ENCODE measurements at regions not wholly inside any gene's neighbourhood (a gene's known extent, or its start where the extent isn't known, plus 50 kb on each side); places are given as distances from the start of the nearest gene placed in this dataset.

DNA sequence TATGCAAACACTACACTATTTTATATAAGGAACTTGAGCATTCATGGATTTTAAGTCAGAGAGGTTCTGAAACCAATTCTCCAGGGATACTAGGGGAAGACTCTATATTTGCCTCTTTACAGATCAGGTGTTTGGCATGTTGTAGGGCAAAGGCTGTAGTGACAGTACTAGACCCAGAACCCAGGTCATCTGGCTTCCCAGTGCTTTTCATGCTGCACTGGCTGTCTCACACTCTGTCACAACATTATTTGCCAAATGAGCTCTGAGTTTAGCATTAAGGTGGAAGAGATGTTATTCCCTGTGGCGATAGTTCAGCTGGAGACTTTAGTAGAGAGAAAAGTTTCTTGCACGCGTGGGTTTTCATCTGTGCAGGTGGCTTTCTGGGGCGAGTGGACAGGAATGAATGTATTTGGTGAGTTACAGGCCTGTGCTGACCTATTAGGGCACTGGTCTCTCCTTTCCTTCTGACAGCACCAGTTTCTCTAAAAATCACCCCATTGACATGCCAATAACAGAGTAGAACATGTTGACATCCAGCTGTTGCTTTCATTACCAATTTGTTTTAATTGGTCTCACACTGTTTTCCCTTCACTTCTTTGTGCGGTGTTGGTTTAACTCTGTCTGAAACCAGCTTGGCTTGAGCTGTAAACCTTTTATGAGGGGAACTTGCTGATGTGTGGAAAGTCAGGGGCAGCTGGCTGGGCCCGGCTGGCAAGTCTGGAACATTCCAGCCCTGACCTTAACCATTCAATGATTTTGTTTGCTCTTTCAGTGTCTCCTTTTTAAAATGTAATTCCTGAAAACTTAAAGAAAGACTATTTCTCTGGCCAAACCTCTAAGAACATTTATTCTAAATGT, 643.0 kb upstream of the FAM98A start:
- TF ChIP-seq, protein P1, sequence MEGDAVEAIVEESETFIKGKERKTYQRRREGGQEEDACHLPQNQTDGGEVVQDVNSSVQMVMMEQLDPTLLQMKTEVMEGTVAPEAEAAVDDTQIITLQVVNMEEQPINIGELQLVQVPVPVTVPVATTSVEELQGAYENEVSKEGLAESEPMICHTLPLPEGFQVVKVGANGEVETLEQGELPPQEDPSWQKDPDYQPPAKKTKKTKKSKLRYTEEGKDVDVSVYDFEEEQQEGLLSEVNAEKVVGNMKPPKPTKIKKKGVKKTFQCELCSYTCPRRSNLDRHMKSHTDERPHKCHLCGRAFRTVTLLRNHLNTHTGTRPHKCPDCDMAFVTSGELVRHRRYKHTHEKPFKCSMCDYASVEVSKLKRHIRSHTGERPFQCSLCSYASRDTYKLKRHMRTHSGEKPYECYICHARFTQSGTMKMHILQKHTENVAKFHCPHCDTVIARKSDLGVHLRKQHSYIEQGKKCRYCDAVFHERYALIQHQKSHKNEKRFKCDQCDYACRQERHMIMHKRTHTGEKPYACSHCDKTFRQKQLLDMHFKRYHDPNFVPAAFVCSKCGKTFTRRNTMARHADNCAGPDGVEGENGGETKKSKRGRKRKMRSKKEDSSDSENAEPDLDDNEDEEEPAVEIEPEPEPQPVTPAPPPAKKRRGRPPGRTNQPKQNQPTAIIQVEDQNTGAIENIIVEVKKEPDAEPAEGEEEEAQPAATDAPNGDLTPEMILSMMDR (tag by site-specific recombination; IDR thresholded peaks at IDR 0.05), result no peak
- TF ChIP-seq, protein P2, sequence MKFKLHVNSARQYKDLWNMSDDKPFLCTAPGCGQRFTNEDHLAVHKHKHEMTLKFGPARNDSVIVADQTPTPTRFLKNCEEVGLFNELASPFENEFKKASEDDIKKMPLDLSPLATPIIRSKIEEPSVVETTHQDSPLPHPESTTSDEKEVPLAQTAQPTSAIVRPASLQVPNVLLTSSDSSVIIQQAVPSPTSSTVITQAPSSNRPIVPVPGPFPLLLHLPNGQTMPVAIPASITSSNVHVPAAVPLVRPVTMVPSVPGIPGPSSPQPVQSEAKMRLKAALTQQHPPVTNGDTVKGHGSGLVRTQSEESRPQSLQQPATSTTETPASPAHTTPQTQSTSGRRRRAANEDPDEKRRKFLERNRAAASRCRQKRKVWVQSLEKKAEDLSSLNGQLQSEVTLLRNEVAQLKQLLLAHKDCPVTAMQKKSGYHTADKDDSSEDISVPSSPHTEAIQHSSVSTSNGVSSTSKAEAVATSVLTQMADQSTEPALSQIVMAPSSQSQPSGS (tag by site-specific recombination; IDR thresholded peaks at IDR 0.05; ENCODE audit: low read depth), result no peak
- TF ChIP-seq ZNF138 (tag by site-specific recombination; IDR thresholded peaks at IDR 0.05; ENCODE audit: borderline replicate concordance) (no peak), ZNF677 (tag by site-specific recombination; IDR thresholded peaks at IDR 0.05) (no peak)
- TF ChIP-seq, protein P3, sequence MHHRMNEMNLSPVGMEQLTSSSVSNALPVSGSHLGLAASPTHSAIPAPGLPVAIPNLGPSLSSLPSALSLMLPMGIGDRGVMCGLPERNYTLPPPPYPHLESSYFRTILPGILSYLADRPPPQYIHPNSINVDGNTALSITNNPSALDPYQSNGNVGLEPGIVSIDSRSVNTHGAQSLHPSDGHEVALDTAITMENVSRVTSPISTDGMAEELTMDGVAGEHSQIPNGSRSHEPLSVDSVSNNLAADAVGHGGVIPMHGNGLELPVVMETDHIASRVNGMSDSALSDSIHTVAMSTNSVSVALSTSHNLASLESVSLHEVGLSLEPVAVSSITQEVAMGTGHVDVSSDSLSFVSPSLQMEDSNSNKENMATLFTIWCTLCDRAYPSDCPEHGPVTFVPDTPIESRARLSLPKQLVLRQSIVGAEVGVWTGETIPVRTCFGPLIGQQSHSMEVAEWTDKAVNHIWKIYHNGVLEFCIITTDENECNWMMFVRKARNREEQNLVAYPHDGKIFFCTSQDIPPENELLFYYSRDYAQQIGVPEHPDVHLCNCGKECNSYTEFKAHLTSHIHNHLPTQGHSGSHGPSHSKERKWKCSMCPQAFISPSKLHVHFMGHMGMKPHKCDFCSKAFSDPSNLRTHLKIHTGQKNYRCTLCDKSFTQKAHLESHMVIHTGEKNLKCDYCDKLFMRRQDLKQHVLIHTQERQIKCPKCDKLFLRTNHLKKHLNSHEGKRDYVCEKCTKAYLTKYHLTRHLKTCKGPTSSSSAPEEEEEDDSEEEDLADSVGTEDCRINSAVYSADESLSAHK (tag by site-specific recombination; IDR thresholded peaks at IDR 0.05), result no peak

Measured in HEK293 (cell line).